ENCODE measurements at regions not wholly inside any gene's neighbourhood (a gene's known extent, or its start where the extent isn't known, plus 50 kb on each side); places are given as distances from the start of the nearest gene placed in this dataset.

GRCh38 chrX:16042980-16043379 is 80.4 kb upstream of the GRPR start:
- Histone ChIP-seq H3K27ac (no peak overlapping the region), H3K4me1 (no peaks in the 10 kb centered on the region), H3K4me3 (no peak overlapping the region), H3K27me3 (peaks cover 0 to 14% (median 0%) of the 10 kb centered on the region in 9 donors), H3K36me3 (no peaks in the 10 kb centered on the region), H3K9me3 (no peaks in the 10 kb centered on the region)
- ATAC-seq, result no peak
- WGBS, 4 donors, result 40 to 74% (median 55%) methylated on average over 1 of the region's 1 CpG
- TF ChIP-seq POLR2A (IDR thresholded peaks at IDR 0.05), result no peak
- TF ChIP-seq, protein P1, sequence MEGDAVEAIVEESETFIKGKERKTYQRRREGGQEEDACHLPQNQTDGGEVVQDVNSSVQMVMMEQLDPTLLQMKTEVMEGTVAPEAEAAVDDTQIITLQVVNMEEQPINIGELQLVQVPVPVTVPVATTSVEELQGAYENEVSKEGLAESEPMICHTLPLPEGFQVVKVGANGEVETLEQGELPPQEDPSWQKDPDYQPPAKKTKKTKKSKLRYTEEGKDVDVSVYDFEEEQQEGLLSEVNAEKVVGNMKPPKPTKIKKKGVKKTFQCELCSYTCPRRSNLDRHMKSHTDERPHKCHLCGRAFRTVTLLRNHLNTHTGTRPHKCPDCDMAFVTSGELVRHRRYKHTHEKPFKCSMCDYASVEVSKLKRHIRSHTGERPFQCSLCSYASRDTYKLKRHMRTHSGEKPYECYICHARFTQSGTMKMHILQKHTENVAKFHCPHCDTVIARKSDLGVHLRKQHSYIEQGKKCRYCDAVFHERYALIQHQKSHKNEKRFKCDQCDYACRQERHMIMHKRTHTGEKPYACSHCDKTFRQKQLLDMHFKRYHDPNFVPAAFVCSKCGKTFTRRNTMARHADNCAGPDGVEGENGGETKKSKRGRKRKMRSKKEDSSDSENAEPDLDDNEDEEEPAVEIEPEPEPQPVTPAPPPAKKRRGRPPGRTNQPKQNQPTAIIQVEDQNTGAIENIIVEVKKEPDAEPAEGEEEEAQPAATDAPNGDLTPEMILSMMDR (IDR thresholded peaks at IDR 0.05), result no peak
- DNase-seq, result no peak
- intact Hi-C loops (cut with DNase I), result no loop called here

- WGBS, 4 donors, result 54 to 67% (median 66%) methylated on average over 1 of the region's 1 CpG
- intact Hi-C loops (cut with DNase I), result no loop called here
- no peaks in the 10 kb centered on the region for H3K36me3 ChIP-seq
- peaks cover 0 to 18% (median 0%) of the 10 kb centered on the region in 9 donors for H3K27me3 ChIP-seq
- ATAC-seq, result no peak
- no peak for DNase-seq
- no peaks in the 10 kb centered on the region for H3K4me1 ChIP-seq
- H3K4me3 ChIP-seq, result no peak overlapping the region
- H3K9me3 ChIP-seq, result peaks cover 0 to 9% (median 0%) of the 10 kb centered on the region in 12 donors
- no peak overlapping the region for H3K27ac ChIP-seq
- TF ChIP-seq, protein P1 (IDR thresholded peaks at IDR 0.05), result no peak
- TF ChIP-seq POLR2A (IDR thresholded peaks at IDR 0.05), result no peak
These were observed 83.5 kb upstream of the GRPR start for GRCh38 chrX:16039834-16040233.

- Histone ChIP-seq H3K27ac (no peak overlapping the region), H3K9me3 (peaks cover 0 to 9% (median 0%) of the 10 kb centered on the region in 12 donors), H3K4me1 (no peaks in the 10 kb centered on the region), H3K27me3 (peaks cover 0 to 18% (median 0%) of the 10 kb centered on the region in 9 donors), H3K4me3 (no peak overlapping the region), H3K36me3 (no peaks in the 10 kb centered on the region)
- intact Hi-C loops (cut with DNase I), result no loop called here
- ATAC-seq (no peak), DNase-seq (no peak)
- no peak for TF ChIP-seq POLR2A (IDR thresholded peaks at IDR 0.05)
- TF ChIP-seq, protein P1 (IDR thresholded peaks at IDR 0.05), result no peak
These were observed 84.0 kb upstream of the GRPR start for GRCh38 chrX:16039363-16039762.

GRCh38 chrX:16033331-16033730 is 90.0 kb upstream of the GRPR start:
- H3K4me3 ChIP-seq, result no peak overlapping the region
- H3K27me3 ChIP-seq, result peaks cover 0 to 10% (median 0%) of the 10 kb centered on the region in 9 donors
- ATAC-seq (no peak), DNase-seq (no peak)
- H3K27ac ChIP-seq, result no peak overlapping the region
- H3K36me3 ChIP-seq, result no peaks in the 10 kb centered on the region
- WGBS, 4 donors, result 40 to 55% (median 46%) methylated on average over 4 of the region's 4 CpGs
- intact Hi-C loops (cut with DNase I), result no loop called here
- H3K9me3 ChIP-seq, result peaks cover 0 to 9% (median 0%) of the 10 kb centered on the region in 12 donors
- no peaks in the 10 kb centered on the region for H3K4me1 ChIP-seq
- no peak for TF ChIP-seq POLR2A (IDR thresholded peaks at IDR 0.05)

DNA sequence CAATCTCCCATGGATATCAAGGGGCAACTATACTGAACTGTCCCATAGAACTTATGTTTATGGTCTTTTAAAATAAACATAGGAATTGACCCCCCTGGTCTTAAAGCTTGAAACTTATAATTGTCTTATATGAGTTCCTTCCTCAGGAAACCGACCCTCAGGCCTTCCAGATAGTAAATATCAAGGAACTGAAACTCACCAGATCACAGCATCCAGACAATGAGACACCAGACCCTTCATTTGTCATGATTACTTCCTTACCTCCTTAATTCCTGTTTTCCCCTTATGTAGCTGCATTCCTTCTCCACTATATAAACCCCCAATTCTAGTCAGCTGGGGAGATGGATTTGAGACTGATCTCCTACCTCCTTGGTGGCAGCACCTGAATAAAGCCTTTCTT is 94.8 kb upstream of the GRPR start:
- H3K36me3 ChIP-seq, result no peaks in the 10 kb centered on the region
- H3K27me3 ChIP-seq, result peaks cover 0 to 12% (median 0%) of the 10 kb centered on the region in 9 donors
- no peak for ATAC-seq
- H3K4me3 ChIP-seq, result no peak overlapping the region
- intact Hi-C loops (cut with DNase I), result no loop called here
- TF ChIP-seq POLR2A (IDR thresholded peaks at IDR 0.05), result no peak
- DNase-seq, result no peak
- H3K9me3 ChIP-seq, result no peaks in the 10 kb centered on the region
- WGBS, 4 donors, result 39 to 66% (median 53%) methylated on average over 1 of the region's 1 CpG
- no peaks in the 10 kb centered on the region for H3K4me1 ChIP-seq
- no peak overlapping the region for H3K27ac ChIP-seq
